Caco-2 (cell line): ENCODE measurements at regions not wholly inside any gene's neighbourhood (a gene's known extent, or its start where the extent isn't known, plus 50 kb on each side); places are given as distances from the start of the nearest gene placed in this dataset.

ENCODE experiments used
- BruUV-seq: library from RNA; stranded (reverse); fragments of 400-500 nt; replicated peaks from 2 replicates; lab custom pipeline; 2021; lab: Mats Ljungman, UMichigan
- CTCF ChIA-PET: fragments of 300-600 bp; sonication (Branson Sonifier 250); formaldehyde crosslinking; loops from one replicate; lab custom pipeline; 2022; ENCODE audit warnings: antibody characterized with exemption; lab: Charles Lee
- POLR2A ChIA-PET: fragments of 300-600 bp; sonication (Branson Sonifier 250); formaldehyde crosslinking; loops from one replicate; lab custom pipeline; 2022; ENCODE audit warnings: antibody characterized with exemption; lab: Charles Lee
- DNase-seq, 2 experiments: peaks; one replicate each; pipeline versions ENCODE4 v3.0.0 to v3.0.0-alpha.2; 2020 to 2022
- H3K27me3 ChIP-seq: replicated peaks from 2 replicates; pipeline ENCODE4 v1.6.0; 2011; ENCODE audit warnings: low read length; ENCODE audit not compliant: control insufficient read depth, insufficient read depth
- H3K36me3 ChIP-seq: 2 replicates; pipeline ENCODE4 v1.5.1; 2011; ENCODE audit warnings: low read length; ENCODE audit not compliant: control insufficient read depth, insufficient read depth
- H3K4me1 ChIP-seq: fragments of 250-450 bp; sonication (Bioruptor Pico); 2 replicates; pipeline ENCODE4 v1.5.1; 2020; ENCODE audit warnings: mild to moderate bottlenecking
- H3K4me3 ChIP-seq: 2 replicates; pipeline ENCODE4 v1.5.1; 2011; ENCODE audit warnings: low read depth, mild to moderate bottlenecking, control low read depth, low read length
- H3K9me3 ChIP-seq: fragments of 250-450 bp; sonication (Bioruptor Pico); 2 replicates; pipeline ENCODE4 v1.5.1; 2020; ENCODE audit warnings: mild to moderate bottlenecking, moderate library complexity
- H3K27ac Mint-ChIP-seq: one replicate; pipeline ENCODE4 v1.8.0; 2022; ENCODE audit warnings: mixed read lengths; ENCODE audit not compliant: unreplicated experiment
- H3K27me3 Mint-ChIP-seq: one replicate; pipeline ENCODE4 v1.8.0; 2022; ENCODE audit warnings: mixed read lengths; ENCODE audit not compliant: insufficient read depth, unreplicated experiment
- H3K36me3 Mint-ChIP-seq: one replicate; pipeline ENCODE4 v1.8.0; 2022; ENCODE audit warnings: mild to moderate bottlenecking, mixed read lengths; ENCODE audit not compliant: insufficient read depth, unreplicated experiment
- H3K4me1 Mint-ChIP-seq: one replicate; pipeline ENCODE4 v1.8.0; 2022; ENCODE audit warnings: low read depth, mixed read lengths; ENCODE audit not compliant: unreplicated experiment
- H3K4me3 Mint-ChIP-seq: one replicate; pipeline ENCODE4 v1.8.0; 2022; ENCODE audit warnings: mild to moderate bottlenecking, moderate library complexity, mixed read lengths; ENCODE audit not compliant: unreplicated experiment
- H3K9me3 Mint-ChIP-seq: one replicate; pipeline ENCODE4 v1.8.0; 2022; ENCODE audit warnings: mixed read lengths; ENCODE audit not compliant: unreplicated experiment
- intact Hi-C: fragments of 100-400 bp; cut with micrococcal nuclease; formaldehyde crosslinking; loops from one replicate; pipeline ENCODE4 v1.10.0; 2022; ENCODE audit not compliant: unreplicated experiment
- TF ChIP-seq, protein P1 (sequence below), 2 experiments: fragments of 200-600 bp in 1 of 2; IDR thresholded peaks; 1 replicate in 1 of 2; 2 replicates in 1 of 2; pipeline versions ENCODE4 v1.5.1 to v1.8.0; 2011 to 2022; ENCODE audit warnings: antibody characterized with exemption in 1 of 2, control low read depth in 1 of 2, inconsistent platforms in 1 of 2, low read depth in 1 of 2, low read length in 1 of 2, mild to moderate bottlenecking in 1 of 2, moderate library complexity in 1 of 2; ENCODE audit not compliant: insufficient read depth in 1 of 2, severe bottlenecking in 1 of 2, unreplicated experiment in 1 of 2

DNA sequence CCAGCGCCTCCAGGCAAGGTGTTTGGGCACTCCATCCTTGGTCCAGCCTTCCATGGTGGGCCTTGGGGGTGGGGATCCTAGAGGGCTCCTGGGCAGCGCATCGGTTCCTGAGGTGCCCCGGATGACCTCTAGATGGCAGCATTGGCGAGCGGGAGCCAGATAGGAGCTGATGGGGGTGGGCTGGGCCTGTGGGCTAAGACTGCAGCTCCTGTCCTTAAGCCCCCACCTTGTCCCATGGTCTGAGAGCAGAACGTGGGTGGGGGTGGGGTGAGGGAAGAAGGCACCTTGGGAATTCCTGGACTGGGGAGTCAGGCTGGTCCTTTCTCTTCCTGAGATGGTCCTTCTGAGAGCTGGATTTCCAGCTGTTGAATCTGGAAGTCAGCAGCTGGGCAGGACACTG is 93.4 kb upstream of the CSF3R start:
- Mint-ChIP-seq H3K27ac (no peak overlapping the region), H3K27me3 (peaks cover 16% of the 10 kb centered on the region), H3K4me3 (no peak overlapping the region), H3K4me1 (no peaks in the 10 kb centered on the region), H3K36me3 (no peaks in the 10 kb centered on the region), H3K9me3 (no peaks in the 10 kb centered on the region)
- DNase-seq, result peak; percentile 57 to 71
- intact Hi-C loops, result no loop called here
- BruUV-seq, result no TSS peak
- no peaks in the 10 kb centered on the region for H3K36me3 ChIP-seq
- ChIA-PET POLR2A (no interaction called here), CTCF (interaction anchor here (0.6 to 1.7 kb wide), 11 partner anchors 10 to 859 kb away, joined by 3 to 7 read pairs (median 3); no protein-coding TSS in a partner anchor)
- H3K4me1 ChIP-seq, result no peaks in the 10 kb centered on the region
- no peak overlapping the region for H3K4me3 ChIP-seq
- TF ChIP-seq, protein P1, sequence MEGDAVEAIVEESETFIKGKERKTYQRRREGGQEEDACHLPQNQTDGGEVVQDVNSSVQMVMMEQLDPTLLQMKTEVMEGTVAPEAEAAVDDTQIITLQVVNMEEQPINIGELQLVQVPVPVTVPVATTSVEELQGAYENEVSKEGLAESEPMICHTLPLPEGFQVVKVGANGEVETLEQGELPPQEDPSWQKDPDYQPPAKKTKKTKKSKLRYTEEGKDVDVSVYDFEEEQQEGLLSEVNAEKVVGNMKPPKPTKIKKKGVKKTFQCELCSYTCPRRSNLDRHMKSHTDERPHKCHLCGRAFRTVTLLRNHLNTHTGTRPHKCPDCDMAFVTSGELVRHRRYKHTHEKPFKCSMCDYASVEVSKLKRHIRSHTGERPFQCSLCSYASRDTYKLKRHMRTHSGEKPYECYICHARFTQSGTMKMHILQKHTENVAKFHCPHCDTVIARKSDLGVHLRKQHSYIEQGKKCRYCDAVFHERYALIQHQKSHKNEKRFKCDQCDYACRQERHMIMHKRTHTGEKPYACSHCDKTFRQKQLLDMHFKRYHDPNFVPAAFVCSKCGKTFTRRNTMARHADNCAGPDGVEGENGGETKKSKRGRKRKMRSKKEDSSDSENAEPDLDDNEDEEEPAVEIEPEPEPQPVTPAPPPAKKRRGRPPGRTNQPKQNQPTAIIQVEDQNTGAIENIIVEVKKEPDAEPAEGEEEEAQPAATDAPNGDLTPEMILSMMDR (IDR thresholded peaks at IDR 0.05; ENCODE audit: insufficient read depth in 1 of 2, low read depth in 1 of 2, low read length in 1 of 2, severe bottlenecking in 1 of 2, unreplicated experiment in 1 of 2), result peak; percentile 58 to 74
- H3K27me3 ChIP-seq, result no peaks in the 10 kb centered on the region
- no peaks in the 10 kb centered on the region for H3K9me3 ChIP-seq

DNA sequence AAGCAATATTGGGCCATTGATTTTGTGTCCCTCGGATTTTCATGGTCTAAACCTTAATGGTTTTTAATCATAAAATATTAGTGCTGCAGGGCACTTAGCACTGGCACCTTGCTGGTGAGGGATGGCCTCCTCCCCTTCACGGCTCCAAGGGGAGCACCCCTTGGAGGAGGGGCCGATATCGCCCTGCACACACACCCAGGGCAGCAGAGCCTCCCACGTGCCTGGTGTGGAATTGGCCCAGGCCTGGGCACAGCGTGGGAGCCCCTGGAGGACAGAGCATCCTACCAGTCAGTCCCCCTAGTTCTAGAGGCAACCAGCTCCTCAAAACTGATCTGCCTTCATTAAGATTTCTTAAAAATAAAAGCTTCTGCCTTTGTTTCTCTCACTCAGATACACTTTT is 90.7 kb upstream of the CSF3R start:
- no TSS peak for BruUV-seq
- intact Hi-C loops, result no loop called here
- H3K27me3 Mint-ChIP-seq, result peaks cover 22% of the 10 kb centered on the region

DNA sequence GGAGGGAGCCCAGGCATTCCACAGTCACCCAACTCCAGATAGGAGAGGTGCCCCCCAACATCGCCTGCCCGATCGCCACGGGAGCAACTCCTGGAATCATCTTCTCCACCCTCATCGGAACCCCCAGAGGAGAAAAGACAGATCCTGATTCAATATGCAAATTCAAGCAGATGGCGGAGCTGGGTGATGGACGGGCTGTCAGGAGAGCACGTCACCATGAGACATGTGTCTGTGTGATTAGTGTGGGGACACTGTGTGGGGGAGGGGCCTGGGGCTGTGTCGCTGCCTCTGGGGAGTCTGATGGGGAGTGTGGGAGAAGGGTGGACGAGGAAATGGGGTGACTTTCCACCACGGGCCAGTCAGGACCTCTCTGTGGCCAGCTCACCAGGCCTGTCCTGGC is 90.2 kb upstream of the CSF3R start:
- Mint-ChIP-seq H3K4me1 (no peaks in the 10 kb centered on the region), H3K36me3 (no peaks in the 10 kb centered on the region), H3K9me3 (no peaks in the 10 kb centered on the region), H3K27ac (no peak overlapping the region), H3K4me3 (no peak overlapping the region), H3K27me3 (peaks cover 23% of the 10 kb centered on the region)
- intact Hi-C loops, result no loop called here
- no peaks in the 10 kb centered on the region for H3K4me1 ChIP-seq
- DNase-seq, result no peak
- TF ChIP-seq, protein P1 (IDR thresholded peaks at IDR 0.05; ENCODE audit: insufficient read depth in 1 of 2, low read depth in 1 of 2, low read length in 1 of 2, severe bottlenecking in 1 of 2, unreplicated experiment in 1 of 2), result no peak
- no peaks in the 10 kb centered on the region for H3K9me3 ChIP-seq
- ChIA-PET CTCF (no interaction called here), POLR2A (no interaction called here)
- no peaks in the 10 kb centered on the region for H3K27me3 ChIP-seq
- no peak overlapping the region for H3K4me3 ChIP-seq
- BruUV-seq, result no TSS peak
- H3K36me3 ChIP-seq, result no peaks in the 10 kb centered on the region

More for the DNA sequence above, 90.7 kb upstream of the CSF3R start:
- Histone ChIP-seq H3K4me1 (no peaks in the 10 kb centered on the region), H3K36me3 (no peaks in the 10 kb centered on the region), H3K27me3 (no peaks in the 10 kb centered on the region), H3K9me3 (no peaks in the 10 kb centered on the region), H3K4me3 (no peak overlapping the region)
- H3K9me3 Mint-ChIP-seq, result no peaks in the 10 kb centered on the region
- no peak for DNase-seq
- ChIA-PET POLR2A (no interaction called here), CTCF (no interaction called here)
- H3K36me3 Mint-ChIP-seq, result no peaks in the 10 kb centered on the region
- H3K4me1 Mint-ChIP-seq, result no peaks in the 10 kb centered on the region
- TF ChIP-seq, protein P1 (IDR thresholded peaks at IDR 0.05; ENCODE audit: insufficient read depth in 1 of 2, low read depth in 1 of 2, low read length in 1 of 2, severe bottlenecking in 1 of 2, unreplicated experiment in 1 of 2), result no peak
- no peak overlapping the region for H3K4me3 Mint-ChIP-seq
- no peak overlapping the region for H3K27ac Mint-ChIP-seq
